Tibial nerve (tissue), 3 donors: ENCODE measurements at regions not wholly inside any gene's neighbourhood (a gene's known extent, or its start where the extent isn't known, plus 50 kb on each side); places are given as distances from the start of the nearest gene placed in this dataset.

Source experiments
- POLR2A ChIP-seq, 2 donors: fragments of 450-650 bp; IDR thresholded peaks; one replicate each; pipeline ENCODE4 v1.6.1; 2017; ENCODE audit warnings: antibody characterized with exemption in 2 of 2, mild to moderate bottlenecking in 2 of 2, moderate library complexity in 2 of 2
- TF ChIP-seq, protein P1 (sequence below), 5 experiments: fragments of 200-600 bp in 3 of 5; fragments of 450-650 bp in 2 of 5; sonication (generic) in 3 of 5; IDR thresholded peaks; one replicate each; pipeline ENCODE4 v1.5.1; 2016 to 2019; ENCODE audit warnings: antibody characterized with exemption in 5 of 5, mild to moderate bottlenecking in 3 of 5, moderate library complexity in 2 of 5

DNA sequence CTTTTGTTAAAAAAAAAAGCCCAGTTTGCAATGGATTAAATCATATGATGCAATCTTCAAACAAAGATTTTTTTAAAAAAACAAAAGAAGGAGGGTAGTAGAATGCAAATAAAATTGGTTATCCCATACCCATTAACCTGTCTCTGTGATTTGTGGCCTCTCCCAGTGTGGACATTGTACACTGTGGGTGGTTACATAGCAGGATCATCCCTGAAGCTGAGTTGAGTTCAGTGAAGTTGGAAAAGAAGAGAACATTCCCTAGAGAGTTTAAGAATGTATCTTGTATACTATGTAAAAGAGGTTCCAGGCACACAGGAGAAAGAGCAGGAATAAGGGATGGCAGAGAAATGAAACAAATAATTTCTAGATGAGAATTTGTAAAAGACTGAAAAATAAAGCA, 142.4 kb upstream of the SLC16A7 start:
- TF ChIP-seq, protein P1, sequence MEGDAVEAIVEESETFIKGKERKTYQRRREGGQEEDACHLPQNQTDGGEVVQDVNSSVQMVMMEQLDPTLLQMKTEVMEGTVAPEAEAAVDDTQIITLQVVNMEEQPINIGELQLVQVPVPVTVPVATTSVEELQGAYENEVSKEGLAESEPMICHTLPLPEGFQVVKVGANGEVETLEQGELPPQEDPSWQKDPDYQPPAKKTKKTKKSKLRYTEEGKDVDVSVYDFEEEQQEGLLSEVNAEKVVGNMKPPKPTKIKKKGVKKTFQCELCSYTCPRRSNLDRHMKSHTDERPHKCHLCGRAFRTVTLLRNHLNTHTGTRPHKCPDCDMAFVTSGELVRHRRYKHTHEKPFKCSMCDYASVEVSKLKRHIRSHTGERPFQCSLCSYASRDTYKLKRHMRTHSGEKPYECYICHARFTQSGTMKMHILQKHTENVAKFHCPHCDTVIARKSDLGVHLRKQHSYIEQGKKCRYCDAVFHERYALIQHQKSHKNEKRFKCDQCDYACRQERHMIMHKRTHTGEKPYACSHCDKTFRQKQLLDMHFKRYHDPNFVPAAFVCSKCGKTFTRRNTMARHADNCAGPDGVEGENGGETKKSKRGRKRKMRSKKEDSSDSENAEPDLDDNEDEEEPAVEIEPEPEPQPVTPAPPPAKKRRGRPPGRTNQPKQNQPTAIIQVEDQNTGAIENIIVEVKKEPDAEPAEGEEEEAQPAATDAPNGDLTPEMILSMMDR (IDR thresholded peaks at IDR 0.05): no peak
- no peak for TF ChIP-seq POLR2A (IDR thresholded peaks at IDR 0.05)
